H1 (cell line): ENCODE measurements at regions not wholly inside any gene's neighbourhood (a gene's known extent, or its start where the extent isn't known, plus 50 kb on each side); places are given as distances from the start of the nearest gene placed in this dataset.

Source experiments
- CTCF ChIA-PET: fragments of 300-600 bp; sonication (Branson Sonifier 250); formaldehyde crosslinking; loops from one replicate; lab custom pipeline; 2021; ENCODE audit not compliant: partially characterized antibody; lab: Charles Lee
- POLR2A ChIA-PET: fragments of 300-600 bp; sonication (Branson Sonifier 250); formaldehyde crosslinking; loops from one replicate; lab custom pipeline; 2021; ENCODE audit warnings: inconsistent platforms; ENCODE audit not compliant: partially characterized antibody; lab: Charles Lee
- DNase-seq, 2 experiments: peaks; one replicate each; pipeline versions ENCODE4 v3.0.0 to v3.0.0-alpha.2; 2010 to 2022; ENCODE audit warnings: low spot score in 2 of 2, low read depth in 1 of 2, mixed read lengths in 1 of 2
- FAIRE-seq: peaks from 2 replicates; lab custom pipeline; 2011; peaks lifted over from hg19 to GRCh38; lab: Jason Lieb, UNC
- H2AFZ ChIP-seq: 2 replicates; pipeline ENCODE4 v1.8.1; 2012; ENCODE audit warnings: low read length, inconsistent platforms
- H2AK5ac ChIP-seq: 2 replicates; pipeline ENCODE4 v1.6.1; 2013; ENCODE audit warnings: low read depth, low read length
- H2BK120ac ChIP-seq: replicated peaks from 2 replicates; pipeline ENCODE3; 2013; ENCODE audit warnings: low read depth, low read length, inconsistent platforms
- H2BK12ac ChIP-seq: 2 replicates; pipeline ENCODE4 v1.6.1; 2013; ENCODE audit warnings: low read depth, low read length
- H2BK15ac ChIP-seq: 2 replicates; pipeline ENCODE4 v1.6.1; 2013; ENCODE audit warnings: low read length
- H2BK20ac ChIP-seq: 2 replicates; pipeline ENCODE4 v1.6.1; 2013; ENCODE audit warnings: low read length
- H2BK5ac ChIP-seq: 2 replicates; pipeline ENCODE4 v1.6.1; 2013; ENCODE audit warnings: low read depth, low read length
- H3K14ac ChIP-seq: 2 replicates; pipeline ENCODE4 v1.6.1; 2013; ENCODE audit warnings: inconsistent platforms; ENCODE audit not compliant: insufficient read length
- H3K18ac ChIP-seq: 2 replicates; pipeline ENCODE4 v1.6.1; 2013; ENCODE audit warnings: low read length; ENCODE audit errors: extremely low read depth
- H3K23ac ChIP-seq: 2 replicates; pipeline ENCODE4 v1.6.1; 2013; ENCODE audit warnings: inconsistent platforms; ENCODE audit not compliant: insufficient read length
- H3K23me2 ChIP-seq: 2 replicates; pipeline ENCODE4 v1.6.1; 2013; ENCODE audit warnings: low read depth, low read length
- H3K27ac ChIP-seq: 2 replicates; pipeline ENCODE4 v1.6.1; 2011; ENCODE audit warnings: low read depth, low read length, inconsistent platforms
- H3K27me3 ChIP-seq, 4 experiments: replicated peaks in 1 of 4; 1 replicate in 1 of 4; 2 replicates in 3 of 4; pipeline versions ENCODE4 v1.6.1 to v1.8.1; 2011 to 2013; ENCODE audit warnings: low read length in 3 of 4, mild to moderate bottlenecking in 3 of 4, inconsistent platforms in 2 of 4, mixed read lengths in 2 of 4, moderate library complexity in 1 of 4; ENCODE audit not compliant: control insufficient read depth in 3 of 4, insufficient read depth in 3 of 4; ENCODE audit errors: extremely low read depth in 1 of 4
- H3K36me3 ChIP-seq, 4 experiments: 2 replicates each; pipeline versions ENCODE4 v1.6.1 to v1.8.1; 2011 to 2013; ENCODE audit warnings: mild to moderate bottlenecking in 4 of 4, low read length in 3 of 4, moderate library complexity in 2 of 4, control low read depth in 1 of 4, inconsistent platforms in 1 of 4; ENCODE audit not compliant: insufficient read depth in 4 of 4, control insufficient read depth in 2 of 4
- H3K4ac ChIP-seq: replicated peaks from 2 replicates; pipeline ENCODE3; 2013; ENCODE audit warnings: low read length, low read depth, mixed read lengths, inconsistent platforms; ENCODE audit not compliant: insufficient read length
- H3K4me1 ChIP-seq, 4 experiments: replicated peaks in 1 of 4; 1 replicate in 1 of 4; 2 replicates in 3 of 4; pipeline versions ENCODE4 v1.6.1 to v1.8.1; 2011 to 2013; ENCODE audit warnings: low read length in 3 of 4, inconsistent platforms in 2 of 4, mixed read lengths in 1 of 4; ENCODE audit not compliant: insufficient read depth in 4 of 4, control insufficient read depth in 3 of 4
- H3K4me2 ChIP-seq, 2 experiments: 2 replicates each; pipeline versions ENCODE4 v1.6.1 to v1.8.1; 2011 to 2013; ENCODE audit warnings: low read depth in 2 of 2, low read length in 2 of 2, control low read depth in 1 of 2, inconsistent platforms in 1 of 2, mild to moderate bottlenecking in 1 of 2; ENCODE audit not compliant: insufficient read depth in 1 of 2
- H3K4me3 ChIP-seq, 4 experiments: fragments of 200-600, 300-600 bp in 1 of 4; sonication (generic), shearing (Covaris generic), sonication (Bioruptor Twin) in 1 of 4; 2 replicates each; pipeline versions ENCODE4 v1.5.1 to v1.8.1; 2011 to 2016; ENCODE audit warnings: low read length in 4 of 4, low read depth in 3 of 4, control low read depth in 2 of 4, inconsistent platforms in 2 of 4, mild to moderate bottlenecking in 2 of 4, mixed read lengths in 1 of 4, moderate library complexity in 1 of 4; ENCODE audit not compliant: insufficient read depth in 2 of 4; ENCODE audit errors: extremely low read depth in 1 of 4
- H3K56ac ChIP-seq: replicated peaks from 2 replicates; pipeline ENCODE3; 2013; ENCODE audit warnings: low read depth, mild to moderate bottlenecking, mixed read lengths, low read length, inconsistent platforms; ENCODE audit not compliant: insufficient read length
- H3K79me1 ChIP-seq: 2 replicates; pipeline ENCODE4 v1.6.1; 2013; ENCODE audit warnings: low read depth, low read length, control low read depth
- H3K79me2 ChIP-seq, 2 experiments: 2 replicates each; pipeline versions ENCODE4 v1.6.1 to v1.8.1; 2012 to 2013; ENCODE audit warnings: low read length in 2 of 2, mild to moderate bottlenecking in 2 of 2, inconsistent platforms in 1 of 2; ENCODE audit not compliant: insufficient read depth in 2 of 2, control insufficient read depth in 1 of 2
- H3K9ac ChIP-seq, 4 experiments: replicated peaks in 1 of 4; 1 replicate in 1 of 4; 2 replicates in 3 of 4; pipeline versions ENCODE4 v1.6.1 to v1.8.1; 2011 to 2013; ENCODE audit warnings: low read depth in 3 of 4, low read length in 3 of 4, control low read depth in 2 of 4, mild to moderate bottlenecking in 2 of 4, moderate library complexity in 2 of 4, inconsistent platforms in 1 of 4; ENCODE audit errors: extremely low read depth in 1 of 4
- H3K9me3 ChIP-seq, 2 experiments: 2 replicates each; pipeline versions ENCODE4 v1.6.1 to v1.8.1; 2012 to 2013; ENCODE audit warnings: mild to moderate bottlenecking in 2 of 2, moderate library complexity in 2 of 2, control low read depth in 1 of 2, inconsistent platforms in 1 of 2, low read depth in 1 of 2, low read length in 1 of 2, mixed read lengths in 1 of 2; ENCODE audit not compliant: insufficient read depth in 2 of 2
- H4K20me1 ChIP-seq, 2 experiments: replicated peaks in 1 of 2; 2 replicates each; pipeline versions ENCODE3 to v1.8.1; 2011 to 2013; ENCODE audit warnings: inconsistent platforms in 2 of 2, low read length in 2 of 2, mild to moderate bottlenecking in 1 of 2; ENCODE audit not compliant: insufficient read depth in 2 of 2, control insufficient read depth in 1 of 2
- H4K5ac ChIP-seq: 2 replicates; pipeline ENCODE4 v1.6.1; 2013; ENCODE audit warnings: low read length, low read depth, mixed read lengths, inconsistent platforms; ENCODE audit not compliant: insufficient read length
- H4K8ac ChIP-seq: 2 replicates; pipeline ENCODE4 v1.8.0; 2013; ENCODE audit warnings: mild to moderate bottlenecking, moderate library complexity, low read length, inconsistent platforms; ENCODE audit not compliant: insufficient read depth; ENCODE audit errors: extremely low read depth
- H4K91ac ChIP-seq: replicated peaks from 2 replicates; pipeline ENCODE3; 2013; ENCODE audit warnings: low read length, mixed read lengths, inconsistent platforms; ENCODE audit not compliant: insufficient read length
- CBX5 ChIP-seq: fragments of 300-800, 300-1000 bp; sonication (generic); IDR thresholded peaks from 2 replicates; pipeline ENCODE4 v1.7.1; 2016; ENCODE audit warnings: antibody characterized with exemption, low read length, low read depth
- CREB1 ChIP-seq: IDR thresholded peaks from 2 replicates; pipeline ENCODE4 v1.6.1; 2012; ENCODE audit warnings: inconsistent platforms
- EP300 ChIP-seq, 2 experiments: IDR thresholded peaks; 1 replicate in 1 of 2; 2 replicates in 1 of 2; pipeline ENCODE4 v1.6.1; 2011 to 2012; ENCODE audit warnings: low read depth in 2 of 2, low read length in 2 of 2, mild to moderate bottlenecking in 2 of 2, borderline replicate concordance in 1 of 2, inconsistent platforms in 1 of 2, moderate library complexity in 1 of 2
- NANOG ChIP-seq: IDR thresholded peaks from 2 replicates; pipeline ENCODE4 v1.6.1; 2011; ENCODE audit warnings: low read length, low read depth, mild to moderate bottlenecking, inconsistent platforms; ENCODE audit not compliant: insufficient read depth, poor library complexity, severe bottlenecking
- POLR2AphosphoS5 ChIP-seq: IDR thresholded peaks from 2 replicates; pipeline ENCODE4 v1.6.1; 2011; ENCODE audit warnings: low read depth, low read length
- SRF ChIP-seq: IDR thresholded peaks from 2 replicates; pipeline ENCODE4 v1.6.1; 2011; ENCODE audit warnings: mild to moderate bottlenecking, low read depth, low read length, moderate library complexity
- TEAD4 ChIP-seq: IDR thresholded peaks from 2 replicates; pipeline ENCODE4 v1.6.1; 2012; ENCODE audit warnings: low read depth, low read length, inconsistent platforms, mixed read lengths
- WGBS, 2 experiments: shearing (Covaris generic) in 1 of 2; methylation state at CpG; one replicate each; pipeline versions ENCODE4 v1.1.6 to v1.1.7; 2013 to 2015; ENCODE audit warnings: low lambda C conversion rate in 2 of 2, mixed read lengths in 2 of 2, inconsistent platforms in 1 of 2, low coverage in 1 of 2, missing lambda C conversion rate in 1 of 2; ENCODE audit not compliant: insufficient replicate concordance in 2 of 2, insufficient coverage in 1 of 2, insufficient read length in 1 of 2; ENCODE audit errors: extremely low coverage in 1 of 2, missing lambda C conversion rate in 1 of 2; 5-methylcytosine and 5-hydroxymethylcytosine counted together

GRCh38 chr3:5841599-5841998 lies 654.1 kb downstream of the EDEM1 start:
- Histone ChIP-seq H4K5ac (no peak overlapping the region), H4K8ac (no peak overlapping the region), H3K27me3 (no peaks in the 10 kb centered on the region), H2BK12ac (no peak overlapping the region), H3K18ac (no peak overlapping the region), H3K9me3 (no peaks in the 10 kb centered on the region), H2AK5ac (no peak overlapping the region), H3K4me2 (no peak overlapping the region), H3K79me2 (no peaks in the 10 kb centered on the region), H3K23me2 (no peaks in the 10 kb centered on the region), H3K14ac (no peak overlapping the region), H3K56ac (no peak overlapping the region), H3K23ac (no peak overlapping the region), H3K9ac (no peak overlapping the region), H3K27ac (no peak overlapping the region), H3K4me1 (no peaks in the 10 kb centered on the region), H2BK20ac (no peak overlapping the region), H4K20me1 (no peaks in the 10 kb centered on the region), H2BK15ac (no peak overlapping the region), H2BK120ac (no peak overlapping the region), H4K91ac (no peak overlapping the region), H3K4ac (no peak overlapping the region), H3K79me1 (no peaks in the 10 kb centered on the region), H2AFZ (no peak overlapping the region), H3K4me3 (no peak overlapping the region), H3K36me3 (no peaks in the 10 kb centered on the region), H2BK5ac (no peak overlapping the region)
- WGBS, 2 experiments, result 94% methylated on average over 2 of the region's 2 CpGs; no CpG with 5 or more reads in 1 of the 2 experiments
- FAIRE-seq, result no peak
- ChIA-PET CTCF (interaction anchor here (0.7 kb wide), 1 partner anchor 352 kb away, joined by 3 read pairs; no protein-coding TSS in a partner anchor), POLR2A (no interaction called here)
- no peak for DNase-seq
- TF ChIP-seq TEAD4 (no peak), NANOG (no peak), SRF (no peak), POLR2AphosphoS5 (no peak), EP300 (IDR thresholded peaks at IDR 0.05; ENCODE audit: borderline replicate concordance in 1 of 2, low read depth in 2 of 2, low read length in 2 of 2) (no peak), CBX5 (no peak), CREB1 (no peak)
